Kidney epithelial cell (primary cell): ENCODE measurements at regions not wholly inside any gene's neighbourhood (a gene's known extent, or its start where the extent isn't known, plus 50 kb on each side); places are given as distances from the start of the nearest gene placed in this dataset.

Source experiments
- DNase-seq: peaks from one replicate; pipeline ENCODE4 v3.0.0-alpha.2; 2010; ENCODE audit warnings: low read depth
- H3K27me3 ChIP-seq: 2 replicates; pipeline ENCODE4 v1.6.0; 2011; ENCODE audit warnings: low read length; ENCODE audit not compliant: control insufficient read depth, insufficient read depth
- H3K36me3 ChIP-seq: 2 replicates; pipeline ENCODE4 v1.5.1; 2011; ENCODE audit warnings: low read length; ENCODE audit not compliant: control insufficient read depth, insufficient read depth
- H3K4me3 ChIP-seq: 2 replicates; pipeline ENCODE4 v1.5.1; 2011; ENCODE audit warnings: low read depth, mild to moderate bottlenecking, control low read depth, low read length
- CTCF ChIP-seq: IDR thresholded peaks from 2 replicates; pipeline ENCODE4 v1.5.1; 2011; ENCODE audit warnings: mild to moderate bottlenecking, moderate library complexity, low read length, control low read depth, inconsistent platforms; ENCODE audit not compliant: insufficient read depth, poor library complexity, severe bottlenecking

DNA sequence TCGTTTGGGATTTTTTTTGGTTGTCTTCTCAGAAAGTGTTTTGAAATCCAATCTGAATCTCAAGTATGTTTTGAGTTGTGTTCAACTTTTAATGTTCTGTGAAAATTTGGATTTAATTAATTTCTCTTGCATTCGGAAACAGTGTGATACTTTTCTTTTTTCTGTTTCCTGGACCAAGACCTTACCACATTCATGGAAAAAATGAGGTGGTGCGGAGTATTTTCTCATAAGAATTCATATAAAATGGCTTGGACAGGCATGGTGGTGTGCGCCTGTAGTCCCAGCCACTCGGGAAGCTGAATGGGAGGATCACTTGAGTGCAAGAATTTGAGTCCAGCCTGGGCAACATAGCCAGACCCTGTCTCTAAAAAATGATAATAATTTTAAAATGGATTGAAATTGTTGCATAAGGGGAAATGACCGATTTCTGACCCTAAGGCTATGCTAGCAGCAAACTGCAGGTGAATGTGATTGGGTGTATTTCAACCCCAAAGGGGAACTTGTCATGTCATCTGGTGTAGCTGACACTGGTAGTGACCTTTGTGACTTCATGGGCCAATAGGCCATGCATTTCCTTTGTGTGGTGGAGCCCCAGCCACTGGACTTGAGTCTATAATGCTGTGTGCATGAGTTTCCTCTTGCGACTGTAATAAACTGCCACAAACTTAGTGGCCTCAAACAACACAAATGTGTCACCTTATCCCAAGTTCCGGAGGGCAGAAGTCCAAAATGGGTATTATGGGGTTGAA is 123.5 kb upstream of the RFLNA start:
- no peaks in the 10 kb centered on the region for H3K36me3 ChIP-seq
- no peaks in the 10 kb centered on the region for H3K27me3 ChIP-seq
- TF ChIP-seq CTCF: no peak
- DNase-seq: no peak
- H3K4me3 ChIP-seq: no peak overlapping the region

- Histone ChIP-seq H3K4me3 (no peak overlapping the region), H3K36me3 (no peaks in the 10 kb centered on the region), H3K27me3 (no peaks in the 10 kb centered on the region)
- no peak for TF ChIP-seq CTCF
- DNase-seq: no peak
These were observed 122.3 kb upstream of the RFLNA start for GRCh38 chr12:124172636-124173035.

- H3K4me3 ChIP-seq: no peak overlapping the region
- no peaks in the 10 kb centered on the region for H3K27me3 ChIP-seq
- H3K36me3 ChIP-seq: no peaks in the 10 kb centered on the region
- TF ChIP-seq CTCF: no peak
- DNase-seq: no peak
These were observed 121.2 kb upstream of the RFLNA start for GRCh38 chr12:124173692-124174091.

- TF ChIP-seq CTCF: no peak
- Histone ChIP-seq H3K4me3 (no peak overlapping the region), H3K36me3 (no peaks in the 10 kb centered on the region), H3K27me3 (no peaks in the 10 kb centered on the region)
- no peak for DNase-seq
These were observed 120.2 kb upstream of the RFLNA start for GRCh38 chr12:124174451-124175348.

GRCh38 chr12:124175704-124176103 is 119.2 kb upstream of the RFLNA start:
- DNase-seq: no peak
- TF ChIP-seq CTCF: no peak
- Histone ChIP-seq H3K27me3 (no peaks in the 10 kb centered on the region), H3K36me3 (no peaks in the 10 kb centered on the region), H3K4me3 (no peak overlapping the region)
